SK-N-SH (cell line): ENCODE measurements at regions not wholly inside any gene's neighbourhood (a gene's known extent, or its start where the extent isn't known, plus 50 kb on each side); places are given as distances from the start of the nearest gene placed in this dataset.

Experiments used
- FOXM1 ChIP-seq: IDR thresholded peaks from 2 replicates; pipeline ENCODE4 v1.4.0; 2012; ENCODE audit warnings: low read depth, mild to moderate bottlenecking
- POLR2AphosphoS5 ChIP-seq: IDR thresholded peaks from 2 replicates; pipeline ENCODE4 v1.6.1; 2012; ENCODE audit warnings: low read depth, low read length
- RFX5 ChIP-seq: IDR thresholded peaks from 2 replicates; pipeline ENCODE4 v1.6.1; 2012; ENCODE audit warnings: mild to moderate bottlenecking, improper control_type of control experiment, low read length
- TAF1 ChIP-seq: IDR thresholded peaks from 2 replicates; pipeline ENCODE4 v1.6.1; 2012; ENCODE audit warnings: low read depth, mild to moderate bottlenecking, low read length, moderate library complexity, borderline replicate concordance
- YY1 ChIP-seq: IDR thresholded peaks from 2 replicates; pipeline ENCODE4 v1.4.0; 2012; ENCODE audit warnings: low read depth, mild to moderate bottlenecking
- TF ChIP-seq, protein P1 (sequence below): fragments of 200-600 bp; sonication (generic); IDR thresholded peaks from 2 replicates; pipeline ENCODE4 v1.6.1; 2017; ENCODE audit warnings: antibody characterized with exemption, mild to moderate bottlenecking, moderate library complexity
- TF ChIP-seq, protein P2 (sequence below): IDR thresholded peaks from 2 replicates; pipeline ENCODE4; 2012
- TF ChIP-seq, protein P3 (sequence below): IDR thresholded peaks from 2 replicates; pipeline ENCODE4 v1.6.1; 2012; ENCODE audit warnings: mild to moderate bottlenecking, low read depth, low read length, moderate library complexity

DNA sequence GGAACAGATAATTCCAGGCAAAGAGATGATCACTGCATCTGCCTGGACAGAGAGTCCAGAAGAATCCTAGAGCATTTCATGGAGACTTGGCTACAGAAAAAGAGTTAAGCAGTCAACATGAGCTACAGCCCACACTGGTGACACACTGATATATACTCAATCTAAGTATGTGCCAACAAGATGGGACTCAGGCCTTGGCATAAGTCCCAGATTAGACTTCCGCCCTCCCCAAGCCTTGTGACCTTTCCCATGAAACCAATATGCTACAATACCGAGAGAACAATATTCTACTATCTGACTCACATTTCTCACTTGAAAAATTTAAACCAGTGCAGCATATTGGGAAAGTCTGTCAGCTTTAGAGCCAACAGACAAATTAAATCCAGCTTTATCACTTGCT is 65.7 kb upstream of the SLITRK2 start:
- TF ChIP-seq, protein P1, sequence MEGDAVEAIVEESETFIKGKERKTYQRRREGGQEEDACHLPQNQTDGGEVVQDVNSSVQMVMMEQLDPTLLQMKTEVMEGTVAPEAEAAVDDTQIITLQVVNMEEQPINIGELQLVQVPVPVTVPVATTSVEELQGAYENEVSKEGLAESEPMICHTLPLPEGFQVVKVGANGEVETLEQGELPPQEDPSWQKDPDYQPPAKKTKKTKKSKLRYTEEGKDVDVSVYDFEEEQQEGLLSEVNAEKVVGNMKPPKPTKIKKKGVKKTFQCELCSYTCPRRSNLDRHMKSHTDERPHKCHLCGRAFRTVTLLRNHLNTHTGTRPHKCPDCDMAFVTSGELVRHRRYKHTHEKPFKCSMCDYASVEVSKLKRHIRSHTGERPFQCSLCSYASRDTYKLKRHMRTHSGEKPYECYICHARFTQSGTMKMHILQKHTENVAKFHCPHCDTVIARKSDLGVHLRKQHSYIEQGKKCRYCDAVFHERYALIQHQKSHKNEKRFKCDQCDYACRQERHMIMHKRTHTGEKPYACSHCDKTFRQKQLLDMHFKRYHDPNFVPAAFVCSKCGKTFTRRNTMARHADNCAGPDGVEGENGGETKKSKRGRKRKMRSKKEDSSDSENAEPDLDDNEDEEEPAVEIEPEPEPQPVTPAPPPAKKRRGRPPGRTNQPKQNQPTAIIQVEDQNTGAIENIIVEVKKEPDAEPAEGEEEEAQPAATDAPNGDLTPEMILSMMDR, result no peak
- TF ChIP-seq, protein P2, sequence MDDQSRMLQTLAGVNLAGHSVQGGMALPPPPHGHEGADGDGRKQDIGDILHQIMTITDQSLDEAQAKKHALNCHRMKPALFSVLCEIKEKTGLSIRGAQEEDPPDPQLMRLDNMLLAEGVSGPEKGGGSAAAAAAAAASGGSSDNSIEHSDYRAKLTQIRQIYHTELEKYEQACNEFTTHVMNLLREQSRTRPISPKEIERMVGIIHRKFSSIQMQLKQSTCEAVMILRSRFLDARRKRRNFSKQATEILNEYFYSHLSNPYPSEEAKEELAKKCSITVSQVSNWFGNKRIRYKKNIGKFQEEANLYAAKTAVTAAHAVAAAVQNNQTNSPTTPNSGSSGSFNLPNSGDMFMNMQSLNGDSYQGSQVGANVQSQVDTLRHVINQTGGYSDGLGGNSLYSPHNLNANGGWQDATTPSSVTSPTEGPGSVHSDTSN, result no peak
- no peak for TF ChIP-seq POLR2AphosphoS5
- TF ChIP-seq, protein P3, sequence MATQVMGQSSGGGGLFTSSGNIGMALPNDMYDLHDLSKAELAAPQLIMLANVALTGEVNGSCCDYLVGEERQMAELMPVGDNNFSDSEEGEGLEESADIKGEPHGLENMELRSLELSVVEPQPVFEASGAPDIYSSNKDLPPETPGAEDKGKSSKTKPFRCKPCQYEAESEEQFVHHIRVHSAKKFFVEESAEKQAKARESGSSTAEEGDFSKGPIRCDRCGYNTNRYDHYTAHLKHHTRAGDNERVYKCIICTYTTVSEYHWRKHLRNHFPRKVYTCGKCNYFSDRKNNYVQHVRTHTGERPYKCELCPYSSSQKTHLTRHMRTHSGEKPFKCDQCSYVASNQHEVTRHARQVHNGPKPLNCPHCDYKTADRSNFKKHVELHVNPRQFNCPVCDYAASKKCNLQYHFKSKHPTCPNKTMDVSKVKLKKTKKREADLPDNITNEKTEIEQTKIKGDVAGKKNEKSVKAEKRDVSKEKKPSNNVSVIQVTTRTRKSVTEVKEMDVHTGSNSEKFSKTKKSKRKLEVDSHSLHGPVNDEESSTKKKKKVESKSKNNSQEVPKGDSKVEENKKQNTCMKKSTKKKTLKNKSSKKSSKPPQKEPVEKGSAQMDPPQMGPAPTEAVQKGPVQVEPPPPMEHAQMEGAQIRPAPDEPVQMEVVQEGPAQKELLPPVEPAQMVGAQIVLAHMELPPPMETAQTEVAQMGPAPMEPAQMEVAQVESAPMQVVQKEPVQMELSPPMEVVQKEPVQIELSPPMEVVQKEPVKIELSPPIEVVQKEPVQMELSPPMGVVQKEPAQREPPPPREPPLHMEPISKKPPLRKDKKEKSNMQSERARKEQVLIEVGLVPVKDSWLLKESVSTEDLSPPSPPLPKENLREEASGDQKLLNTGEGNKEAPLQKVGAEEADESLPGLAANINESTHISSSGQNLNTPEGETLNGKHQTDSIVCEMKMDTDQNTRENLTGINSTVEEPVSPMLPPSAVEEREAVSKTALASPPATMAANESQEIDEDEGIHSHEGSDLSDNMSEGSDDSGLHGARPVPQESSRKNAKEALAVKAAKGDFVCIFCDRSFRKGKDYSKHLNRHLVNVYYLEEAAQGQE, result no peak
- no peak for TF ChIP-seq YY1
- no peak for TF ChIP-seq FOXM1
- TF ChIP-seq RFX5, result no peak
- TF ChIP-seq TAF1, result no peak
